NCI-H510A treated with DMSO at 0.1 percent for 48 hours (cell line): ENCODE measurements at regions not wholly inside any gene's neighbourhood (a gene's known extent, or its start where the extent isn't known, plus 50 kb on each side); places are given as distances from the start of the nearest gene placed in this dataset.

ENCODE experiments used
- DNase-seq: peaks from one replicate; lab custom pipeline; 2025; lab: John Stamatoyannopoulos, UW

DNA sequence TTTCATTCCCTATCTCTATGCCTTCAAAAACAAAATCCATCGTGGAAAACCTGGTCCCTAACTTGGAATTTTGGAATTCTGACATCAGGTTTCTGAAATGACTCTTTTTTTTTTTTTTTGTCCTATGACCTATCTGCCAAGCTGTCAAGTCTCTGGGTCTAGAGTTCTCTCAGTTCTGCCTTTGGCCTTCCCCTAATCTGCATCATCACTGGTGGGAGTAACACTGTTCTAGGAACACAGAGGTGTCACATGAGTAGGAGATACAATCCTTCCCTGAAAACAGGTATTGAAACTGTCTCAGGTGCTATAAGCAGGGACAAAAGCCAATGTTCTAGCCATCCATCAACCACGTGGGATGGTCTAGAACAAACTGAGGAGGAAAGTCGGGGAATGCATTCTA is 142.0 kb upstream of the ATP1B1 start:
- DNase-seq, result no peak

DNA sequence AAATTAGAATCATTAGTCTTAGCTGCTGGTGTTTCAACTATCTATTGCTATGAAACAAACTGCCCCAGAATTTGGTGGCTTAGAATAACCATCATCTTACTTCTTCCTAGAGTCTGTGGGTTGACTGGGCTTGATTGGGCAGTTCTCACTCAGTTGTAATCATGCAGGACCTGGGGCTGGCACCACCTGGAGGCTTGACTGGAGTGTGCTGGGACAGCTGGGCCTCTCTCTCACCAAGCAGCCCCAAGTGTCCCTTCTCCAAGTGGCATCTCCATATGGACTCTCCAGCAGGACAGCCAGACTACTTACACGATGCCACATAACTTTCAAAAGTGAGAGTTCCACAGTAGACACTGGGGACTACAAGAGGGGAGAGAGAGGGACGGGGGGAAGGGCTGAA is 140.3 kb upstream of the ATP1B1 start:
- peak; percentile 6 for DNase-seq

DNA sequence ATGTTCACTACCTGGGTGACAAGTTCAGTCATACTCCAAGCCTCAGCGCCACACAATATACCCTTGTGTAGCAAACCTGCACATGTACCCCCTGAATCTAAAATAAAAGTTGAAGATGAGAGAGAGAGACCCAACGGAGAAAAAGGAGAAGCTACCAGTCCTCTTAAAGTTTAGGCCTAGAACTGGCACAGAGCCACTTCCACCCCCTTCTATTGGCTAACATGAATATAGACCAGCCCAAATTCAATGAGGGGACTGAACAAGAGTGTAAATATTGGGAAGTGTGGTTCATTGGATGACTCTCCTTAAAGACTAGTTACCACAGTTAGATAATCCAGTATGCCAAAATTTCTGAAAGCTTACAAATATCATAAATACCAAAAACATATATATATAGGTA is 139.9 kb upstream of the ATP1B1 start:
- no peak for DNase-seq

DNA sequence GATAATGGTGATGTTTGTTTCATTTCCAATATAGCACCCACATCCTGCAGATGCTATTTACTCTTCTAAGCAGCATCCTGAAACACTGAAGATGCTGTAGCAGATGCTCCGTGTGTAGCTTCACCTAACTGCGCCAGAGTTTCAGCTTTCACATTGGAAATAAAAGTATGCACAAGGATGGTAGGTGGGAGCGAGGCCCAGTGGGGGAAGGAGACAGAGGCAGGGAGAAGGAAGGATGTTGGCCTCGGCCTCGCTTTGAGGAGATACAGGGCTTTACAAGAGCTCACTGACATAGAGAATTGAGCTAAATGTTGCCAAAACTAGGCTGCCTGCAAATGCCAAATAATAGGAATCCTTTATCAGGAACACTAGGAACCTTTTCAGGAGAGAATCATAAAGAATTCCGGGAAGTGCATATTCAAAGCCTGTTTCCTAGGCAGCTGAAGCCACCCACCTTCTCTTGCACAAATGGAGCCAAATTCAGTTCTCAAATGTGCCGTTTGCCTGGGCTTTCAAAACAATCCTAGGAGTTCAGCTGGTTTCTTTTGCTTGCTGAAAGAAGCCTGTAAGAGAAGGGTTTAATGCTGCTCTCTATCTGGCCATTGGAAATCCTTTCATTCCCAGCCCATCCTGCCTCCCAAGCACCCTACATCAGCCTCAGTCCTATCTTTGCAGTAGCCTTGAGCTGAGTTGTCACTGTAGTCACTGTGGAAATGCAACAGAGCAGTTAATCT is 135.4 kb upstream of the ATP1B1 start:
- peak; percentile 9 for DNase-seq

DNA sequence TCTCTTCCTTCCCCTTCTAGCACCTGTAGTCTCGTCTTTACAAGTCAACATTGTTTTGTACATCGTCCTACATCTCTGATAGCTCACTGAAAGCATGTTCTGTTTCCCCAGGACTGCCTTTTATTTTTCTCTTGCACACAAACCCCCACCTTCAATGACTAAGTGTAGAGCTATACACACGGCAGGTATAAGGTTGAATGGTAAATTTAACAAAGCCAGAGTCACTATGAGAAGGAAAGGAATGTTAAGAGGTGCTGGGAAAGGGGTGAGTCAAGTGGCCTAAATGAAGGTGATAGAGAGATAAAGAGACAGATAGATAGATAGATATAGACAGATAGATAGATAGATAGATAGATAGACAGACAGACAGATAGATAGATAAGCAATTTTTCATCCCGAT is 134.3 kb upstream of the ATP1B1 start:
- DNase-seq, result peak; percentile 42

DNA sequence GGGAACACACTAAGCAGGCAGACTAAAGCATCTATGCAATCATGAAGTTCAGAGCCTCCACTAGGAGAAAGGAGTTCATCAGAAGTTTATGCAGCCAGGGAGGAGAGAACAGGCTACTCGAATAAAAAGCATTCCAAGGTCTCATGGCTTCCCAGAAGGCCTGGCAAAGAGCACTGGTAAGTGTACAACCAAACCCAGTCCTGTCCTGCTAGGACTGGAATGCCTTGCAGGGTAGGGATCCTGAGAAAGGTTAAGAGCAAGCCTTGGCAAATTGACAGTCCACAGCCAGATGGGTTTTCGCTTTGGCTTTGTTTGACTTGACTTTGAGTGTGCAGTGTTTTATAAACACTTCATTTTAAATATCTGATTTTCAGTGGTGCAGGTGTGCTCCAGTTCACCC is 133.6 kb upstream of the ATP1B1 start:
- peak; percentile 93 for DNase-seq

DNA sequence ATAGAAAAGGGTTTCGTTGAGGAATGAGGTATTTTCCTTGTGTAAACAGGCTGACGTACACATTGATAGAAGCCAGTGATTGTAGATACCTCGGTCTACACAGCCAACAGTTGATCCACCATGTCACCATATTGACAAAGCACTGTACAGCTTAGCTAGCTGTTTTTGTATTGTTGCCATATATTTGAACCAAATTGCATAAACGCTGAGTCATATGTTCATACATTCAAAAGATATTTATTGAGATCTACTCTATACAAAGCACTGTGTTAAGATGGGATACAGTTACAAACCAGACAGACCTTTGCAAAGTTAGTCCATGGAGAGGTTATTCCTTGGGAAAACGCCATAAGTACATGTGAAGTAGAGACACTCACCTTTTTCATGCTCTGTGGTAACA is 132.4 kb upstream of the ATP1B1 start:
- no peak for DNase-seq

DNA sequence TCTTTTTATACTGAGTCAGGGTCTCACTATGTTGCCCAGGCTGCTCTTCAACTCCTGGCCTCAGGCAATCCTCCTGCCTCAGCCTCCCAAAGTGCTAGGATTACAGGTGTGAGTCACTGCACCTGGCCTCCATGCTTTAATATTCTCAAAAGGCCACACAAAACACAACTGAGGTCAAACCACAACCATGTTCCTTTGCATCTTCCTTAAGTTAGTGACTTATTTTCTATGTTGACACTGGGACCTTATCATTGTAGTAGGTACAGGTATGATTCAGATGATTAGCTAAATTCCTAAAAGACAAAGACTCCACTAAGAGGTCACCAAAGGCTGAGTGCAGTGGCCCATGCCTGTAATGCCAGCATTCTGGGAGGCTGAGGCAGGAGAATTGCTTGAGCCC is 131.9 kb upstream of the ATP1B1 start:
- no peak for DNase-seq

DNA sequence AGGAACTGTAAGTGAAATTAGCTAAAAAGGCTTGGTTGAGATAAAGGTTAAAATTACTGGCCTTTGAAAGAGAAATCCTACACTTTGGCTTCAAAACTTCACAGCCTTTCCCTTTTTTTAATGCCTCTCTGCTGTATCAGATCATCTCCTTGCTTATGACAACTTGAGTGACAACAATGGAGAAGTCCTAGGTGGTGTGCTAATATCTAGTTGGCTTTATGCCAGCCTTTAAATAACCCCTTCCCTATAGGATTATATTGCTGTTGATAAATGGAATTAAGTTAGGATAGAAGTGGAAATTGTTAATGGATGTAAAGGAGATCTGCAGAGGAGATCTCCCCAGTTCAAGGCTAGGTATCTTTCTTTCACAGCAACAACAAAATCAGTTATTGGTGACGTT is 130.2 kb upstream of the ATP1B1 start:
- peak; percentile 62 for DNase-seq

DNA sequence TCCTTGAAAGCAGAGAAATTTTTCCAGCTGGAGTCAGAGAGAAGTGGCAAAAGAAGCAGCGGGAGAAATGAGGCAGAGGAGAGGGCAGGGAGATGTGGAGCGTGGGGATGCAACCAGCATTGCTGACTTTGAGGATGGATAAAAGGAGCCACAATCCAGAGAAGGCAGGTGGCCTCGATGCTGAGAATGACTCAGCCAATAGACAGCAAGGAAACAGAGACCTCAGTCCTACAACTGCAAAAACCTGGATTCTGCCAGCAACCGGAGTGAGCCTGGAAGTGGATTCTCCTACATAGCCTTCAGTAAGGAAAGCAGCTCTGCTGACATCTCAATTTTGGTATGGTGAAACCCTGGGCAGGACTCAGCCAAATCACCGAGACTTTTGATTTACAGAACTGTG is 128.9 kb upstream of the ATP1B1 start:
- DNase-seq, result peak; percentile 56

DNA sequence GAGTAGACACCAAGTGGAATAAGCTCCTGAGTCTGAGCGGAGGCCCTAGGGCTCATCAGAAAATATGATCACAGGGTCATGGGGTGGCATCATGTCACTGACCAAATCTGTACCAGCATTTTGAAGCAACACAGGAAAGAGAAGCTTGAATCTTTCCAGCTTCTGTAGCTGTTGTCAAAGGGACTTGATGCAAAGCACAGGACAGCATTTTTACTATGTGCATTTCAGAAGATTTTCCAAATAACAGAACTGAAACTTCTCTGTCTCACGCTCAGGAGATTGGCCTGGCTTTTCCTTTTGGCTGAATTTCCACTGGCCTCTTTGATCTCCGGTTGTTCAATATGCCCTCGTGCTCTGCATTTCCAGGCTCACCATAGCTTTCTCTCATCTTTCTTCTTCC is 127.2 kb upstream of the ATP1B1 start:
- no peak for DNase-seq

DNA sequence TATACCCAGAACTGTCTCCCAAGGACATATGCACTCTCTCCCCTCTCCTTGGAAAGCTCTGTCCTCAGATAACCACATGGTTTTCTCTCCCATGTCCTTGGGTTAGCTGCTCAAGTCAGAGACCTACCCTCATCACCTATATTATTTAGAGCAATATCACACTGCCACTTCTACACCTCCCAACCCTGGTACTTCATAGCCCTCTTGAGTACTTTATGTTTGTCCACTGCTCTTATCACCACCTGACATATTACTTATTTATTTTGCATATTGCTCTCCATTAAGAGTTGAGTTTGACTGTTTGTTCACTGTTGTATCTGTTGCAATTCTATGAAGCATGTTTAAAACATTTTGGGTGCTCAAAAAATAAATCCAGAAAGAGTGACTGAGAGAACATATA is 126.3 kb upstream of the ATP1B1 start:
- peak; percentile 80 for DNase-seq

DNA sequence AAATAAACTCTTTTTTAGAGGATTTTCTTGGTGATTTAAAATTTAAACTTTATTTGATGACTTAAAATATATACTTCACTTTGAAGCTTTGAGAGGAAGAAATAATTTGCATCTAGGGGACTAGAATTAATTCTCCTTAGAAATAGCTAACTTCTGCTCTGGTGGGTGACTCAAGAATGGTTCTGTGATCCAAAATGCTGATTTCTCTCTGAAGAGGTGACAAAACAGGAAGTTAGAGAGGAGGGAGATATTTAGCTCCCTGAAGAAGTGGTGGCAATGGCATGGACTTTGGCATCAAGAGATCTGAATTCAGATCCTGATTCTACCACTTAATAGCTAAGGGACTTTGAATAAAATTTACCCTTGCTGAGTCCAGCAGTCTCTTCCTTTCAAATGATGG is 125.8 kb upstream of the ATP1B1 start:
- DNase-seq, result no peak

DNA sequence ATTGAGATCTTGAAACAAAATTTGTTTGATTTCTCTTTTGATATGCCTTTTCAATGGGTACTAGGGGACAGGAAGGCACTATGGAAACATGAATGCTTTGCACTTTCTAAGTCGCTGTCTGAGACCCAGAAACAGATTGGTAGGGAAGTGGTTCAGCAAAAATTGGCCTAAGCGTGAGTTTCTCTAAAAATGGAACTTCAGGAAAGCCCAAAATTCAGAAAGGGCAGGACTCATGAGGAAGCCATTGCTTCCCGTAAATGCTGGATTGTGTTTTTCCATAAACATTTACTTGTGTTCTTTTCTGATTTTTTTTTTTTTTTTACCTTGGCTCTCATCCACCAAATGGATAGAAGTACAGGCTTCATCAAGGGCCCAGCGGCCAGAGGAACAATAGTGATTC is 123.7 kb upstream of the ATP1B1 start:
- DNase-seq, result no peak

DNA sequence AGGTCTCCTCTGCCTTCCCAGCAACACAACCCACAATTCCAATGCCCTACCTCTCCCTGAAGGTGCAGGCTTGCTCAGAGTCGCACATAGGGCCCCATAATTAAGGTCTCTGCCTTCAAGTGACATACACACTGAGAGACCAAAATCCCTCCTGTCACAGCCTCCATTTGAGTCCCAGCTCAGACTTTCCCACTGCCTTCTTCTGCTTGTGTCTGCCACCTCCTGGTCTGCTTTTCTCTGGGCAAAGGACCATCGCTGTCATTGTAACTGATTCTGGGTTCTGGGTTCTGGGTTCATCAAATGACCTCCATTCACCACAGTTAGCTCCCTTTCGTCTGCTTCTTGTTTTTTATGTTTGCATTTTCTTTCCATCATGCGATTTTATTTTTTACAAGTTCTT is 119.2 kb upstream of the ATP1B1 start:
- no peak for DNase-seq

DNA sequence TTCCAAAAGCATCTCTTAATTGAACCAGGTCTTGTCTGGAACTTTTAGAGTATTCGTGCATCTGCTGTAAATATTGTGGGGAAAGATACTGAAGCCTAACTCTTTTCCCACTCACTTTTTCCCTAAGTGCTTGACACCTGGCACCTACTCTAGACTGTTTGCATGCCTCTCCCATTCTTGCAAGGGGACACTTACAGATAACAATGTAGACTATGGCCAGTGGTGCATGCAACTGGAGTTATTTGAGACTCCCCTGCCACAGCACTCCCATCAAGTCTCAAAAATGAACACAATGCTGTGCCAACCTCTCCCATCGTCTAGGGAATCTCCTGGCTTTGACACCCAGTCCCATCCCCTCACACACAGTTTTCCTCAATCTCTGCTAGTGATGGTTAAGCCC is 118.6 kb upstream of the ATP1B1 start:
- peak; percentile 36 for DNase-seq

DNA sequence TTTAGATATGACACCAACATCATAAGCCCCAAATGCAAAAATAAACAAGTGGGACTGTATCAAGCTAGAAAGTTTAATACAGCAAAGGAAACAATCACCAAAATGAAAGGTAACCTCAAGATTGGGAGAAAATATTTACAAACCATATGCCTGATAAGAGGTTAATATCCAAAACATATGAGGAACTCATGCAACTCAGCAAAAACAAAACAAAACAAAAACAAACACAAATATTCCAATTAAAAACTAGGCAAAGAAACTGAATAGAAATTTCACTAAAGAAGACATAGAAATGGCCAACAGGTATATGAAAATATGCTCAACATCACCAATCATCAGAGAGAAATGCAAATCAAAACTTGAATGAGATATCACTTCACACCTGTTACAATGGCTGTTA is 116.5 kb upstream of the ATP1B1 start:
- DNase-seq, result no peak

DNA sequence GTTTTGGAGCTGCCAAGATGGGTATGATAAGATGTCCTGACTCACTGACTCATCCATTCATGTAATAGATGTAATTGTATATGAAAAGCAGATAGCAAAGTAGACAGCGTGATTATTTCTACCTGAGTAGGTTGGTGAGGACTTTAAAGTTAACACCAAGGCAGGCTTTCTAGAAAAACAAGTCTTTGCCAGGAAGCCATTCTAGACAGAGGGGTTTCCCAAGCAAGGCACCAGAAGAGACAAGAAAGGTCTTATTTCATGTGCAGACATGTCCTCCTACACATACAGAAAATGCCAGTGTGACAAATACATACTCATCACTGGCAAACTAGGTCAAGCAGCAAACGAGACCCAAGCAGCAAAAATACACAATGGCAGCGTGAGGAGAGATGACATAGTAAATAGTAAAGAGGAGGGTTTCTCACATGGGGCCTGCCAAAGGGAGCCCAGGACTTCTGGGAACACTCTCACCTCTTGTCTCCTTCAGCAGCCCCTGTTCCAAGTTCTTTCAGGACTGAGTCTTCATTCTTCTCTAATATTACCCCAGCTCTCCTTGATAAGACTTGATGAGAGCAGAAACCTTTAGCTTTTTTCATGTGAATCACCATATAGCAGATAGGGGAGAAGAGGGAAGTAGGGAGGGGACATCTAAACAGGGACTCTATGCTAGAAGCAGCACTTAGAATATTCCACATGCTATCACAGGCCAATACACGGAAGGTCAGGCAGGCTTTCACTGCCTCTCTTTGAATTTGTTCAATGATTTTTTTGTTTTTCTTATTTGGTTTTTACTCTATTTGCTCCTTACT is 114.6 kb upstream of the ATP1B1 start:
- DNase-seq, result no peak

DNA sequence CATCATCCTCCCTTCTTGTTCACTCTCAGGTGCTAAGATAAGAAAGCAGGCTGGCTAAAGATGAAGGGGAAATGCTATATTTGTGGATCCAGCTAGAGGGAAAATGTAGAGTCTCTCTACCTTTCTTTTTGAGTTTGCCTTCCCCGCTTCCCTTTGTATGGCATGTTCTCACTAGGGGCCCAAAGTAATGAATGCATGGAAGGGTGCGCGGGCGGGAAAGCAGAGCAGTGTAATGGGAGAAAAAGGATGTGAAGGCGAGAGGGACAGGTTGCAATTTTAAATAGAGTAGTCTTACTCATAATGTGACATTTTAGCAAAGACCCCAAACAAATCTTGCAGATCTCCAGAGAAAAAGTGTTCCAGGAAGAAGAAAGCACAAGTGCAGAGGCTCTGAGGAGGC is 105.1 kb upstream of the ATP1B1 start:
- no peak for DNase-seq

DNA sequence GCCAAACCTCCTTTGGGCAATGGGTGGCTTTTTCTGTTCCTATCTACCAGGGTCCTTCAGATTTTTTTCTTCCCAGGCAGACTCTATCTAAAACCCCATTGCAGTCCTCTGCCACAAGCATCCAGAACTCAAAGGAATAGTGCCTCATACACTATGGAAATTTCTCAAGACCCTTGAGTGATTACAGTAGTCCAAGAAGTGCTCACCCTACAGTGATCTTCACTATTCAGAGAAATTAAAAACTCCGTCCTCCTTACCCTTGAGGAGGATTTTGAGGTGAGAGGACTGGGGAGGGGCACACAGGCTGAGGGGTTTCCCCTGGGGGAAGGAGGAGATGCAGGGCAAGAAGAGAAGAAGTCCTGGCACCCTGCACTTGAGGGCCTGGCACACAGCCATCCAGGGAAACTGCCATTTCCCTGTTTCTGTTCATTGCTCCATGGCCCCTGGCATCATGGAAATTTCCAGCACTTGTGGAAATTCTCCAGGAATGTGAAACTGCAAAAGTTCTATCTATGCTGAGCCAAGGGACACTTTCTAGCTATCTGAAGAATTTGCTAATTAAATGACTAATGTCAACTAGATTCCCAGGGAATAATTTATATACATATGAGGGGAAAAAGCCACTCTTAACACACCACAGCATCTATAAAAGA is 102.5 kb upstream of the ATP1B1 start:
- no peak for DNase-seq

DNA sequence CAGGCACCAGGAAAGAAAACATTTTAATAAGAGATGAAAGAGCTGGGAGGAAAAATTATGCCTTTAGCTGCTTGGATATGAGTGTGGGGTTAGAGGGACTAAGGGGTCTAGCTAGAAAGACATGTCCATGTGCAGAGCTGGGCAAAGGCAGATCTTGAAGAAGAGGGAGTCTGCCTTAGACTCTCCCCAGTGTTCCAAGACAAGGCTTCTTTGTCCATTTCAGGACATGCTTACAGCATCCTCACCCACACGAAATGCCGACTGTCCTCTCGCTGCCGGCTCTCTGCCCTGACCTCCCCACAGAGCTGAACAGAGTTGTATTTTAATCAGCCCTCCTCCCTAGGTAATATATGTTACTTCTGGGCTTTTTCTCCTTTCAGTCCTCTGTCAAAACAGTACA is 100.7 kb upstream of the ATP1B1 start:
- no peak for DNase-seq

DNA sequence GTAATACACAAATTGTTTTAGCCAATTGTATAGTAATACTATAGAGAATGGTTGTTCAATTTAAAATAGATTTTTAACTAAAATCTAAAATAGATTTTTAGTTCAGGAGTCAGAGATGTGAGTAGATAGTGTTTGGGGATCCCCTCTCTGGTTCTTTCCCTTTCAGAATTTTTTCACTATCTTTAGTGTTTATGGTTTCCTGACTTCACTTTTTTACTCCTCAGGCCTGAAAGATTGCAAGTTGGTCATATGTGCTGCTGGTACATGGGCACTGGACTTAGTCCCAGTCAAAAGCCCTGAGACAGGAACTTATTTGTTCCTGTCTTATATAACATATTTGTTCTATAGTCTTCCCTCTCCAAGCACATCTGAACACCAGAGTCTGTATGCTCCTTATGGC is 96.8 kb upstream of the ATP1B1 start:
- DNase-seq, result no peak

DNA sequence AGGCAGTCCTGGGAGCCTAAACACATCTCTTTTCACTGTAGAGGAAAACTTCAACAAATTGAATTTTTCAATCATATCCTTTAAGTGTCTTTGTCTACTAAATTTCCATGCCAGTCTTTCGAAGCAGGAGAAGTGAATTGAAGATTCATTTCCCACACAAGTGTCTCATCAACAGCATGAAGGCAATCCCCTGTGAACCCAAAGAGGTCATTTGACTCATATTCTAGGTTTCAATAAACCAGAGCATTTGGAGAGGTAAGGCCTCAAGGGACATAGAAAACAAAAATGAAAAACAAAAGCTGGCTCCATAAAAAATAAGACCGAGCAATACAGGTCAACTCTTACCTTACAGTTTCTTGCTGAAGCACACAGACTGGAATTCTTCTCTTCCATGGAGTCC is 94.1 kb upstream of the ATP1B1 start:
- DNase-seq, result no peak
